Left ventricle myocardium superior (tissue), 1 donor: ENCODE measurements at regions not wholly inside any gene's neighbourhood (a gene's known extent, or its start where the extent isn't known, plus 50 kb on each side); places are given as distances from the start of the nearest gene placed in this dataset.
A peak's percentile ranks its signal among the peaks of the same experiment; 100 is the strongest.
"Not testable (repeated sequence)": the region's sequence is repeated elsewhere in the genome, so short reads cannot be mapped to it uniquely, and the experiment has no call there.

Source experiments
- ATAC-seq: fragments of 200-7000 bp; cut with Tn5 transposase; one replicate; pipeline ENCODE4 v1.9.1; 2020; ENCODE audit warnings: mild to moderate bottlenecking, moderate library complexity
- DNase-seq: peaks from one replicate; pipeline ENCODE4 v3.0.0-alpha.2; 2020
- intact Hi-C: fragments of 100-400 bp; cut with micrococcal nuclease; formaldehyde crosslinking; loops from one replicate; pipeline ENCODE4 v1.11.0; 2022
- donor health status: DM: no; HTN: yes; CAD: no; lungs with severe emphysema.

DNA sequence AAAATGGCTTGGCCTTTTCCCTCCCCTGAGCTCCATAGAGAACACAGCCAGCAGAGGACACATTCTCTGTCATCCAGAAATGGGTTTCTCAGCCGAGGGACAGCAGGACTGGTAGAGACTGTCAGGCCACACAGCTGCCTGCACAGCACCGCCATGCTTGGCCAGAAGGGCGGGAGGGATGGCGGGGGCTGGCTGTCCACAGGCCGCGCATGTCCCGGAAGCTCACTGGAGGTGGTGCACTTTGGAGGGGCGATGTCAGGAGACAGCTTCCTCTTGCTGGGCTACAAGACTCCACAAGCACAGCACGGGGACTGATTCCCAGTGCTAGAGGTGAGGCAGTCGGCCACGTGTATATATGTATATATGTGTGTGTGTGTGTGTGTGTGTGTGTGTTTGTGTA, 125.3 kb downstream of the GOLGA6L4 start:
- intact Hi-C loops, DNase-seq, ATAC-seq: not testable (repeated sequence)

DNA sequence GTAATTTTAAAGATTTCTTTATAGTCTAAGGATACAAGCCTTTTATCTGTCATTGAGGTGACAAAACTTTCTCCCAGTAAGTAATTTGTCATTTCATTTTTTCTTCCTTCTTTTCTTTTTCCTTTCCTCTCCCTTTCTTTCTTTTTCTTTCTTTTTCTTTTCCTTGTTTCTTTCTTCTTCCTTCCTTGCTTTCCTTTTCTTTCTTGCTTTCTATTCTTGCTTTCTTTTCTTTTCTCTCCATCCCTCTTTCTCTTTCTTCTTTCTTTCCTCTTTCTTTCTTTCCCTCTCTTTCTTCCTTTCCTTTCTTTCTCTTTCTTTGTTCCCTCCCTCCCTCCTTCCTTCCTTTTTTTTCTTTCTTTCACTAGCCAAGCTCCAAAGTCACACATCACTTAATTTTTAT, 148.8 kb downstream of the GOLGA6L4 start:
- ATAC-seq, intact Hi-C loops, DNase-seq: not testable (repeated sequence)

DNA sequence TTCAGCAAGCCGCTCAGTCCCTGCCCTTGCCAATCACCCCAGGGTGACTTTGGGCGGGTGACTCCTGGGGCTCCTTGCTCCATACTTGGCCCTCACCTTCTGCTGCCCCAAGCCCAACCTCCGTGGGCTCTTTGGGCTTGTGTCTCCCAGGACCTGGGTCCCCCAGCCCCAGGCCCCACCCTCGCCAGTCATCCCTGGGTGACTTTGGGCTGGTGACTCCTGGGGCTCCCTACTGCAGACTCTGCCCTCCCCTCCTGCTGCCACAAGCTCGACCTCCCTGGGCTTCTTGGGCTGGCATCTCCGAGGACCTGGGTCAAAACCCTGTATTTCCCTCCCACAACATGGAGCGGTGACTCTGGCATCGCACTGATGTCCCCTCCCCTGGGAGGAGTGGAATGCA, 151.5 kb downstream of the GOLGA6L4 start:
- peak; percentile 6 for DNase-seq
- intact Hi-C loops: no loop called here
- no peak for ATAC-seq

DNA sequence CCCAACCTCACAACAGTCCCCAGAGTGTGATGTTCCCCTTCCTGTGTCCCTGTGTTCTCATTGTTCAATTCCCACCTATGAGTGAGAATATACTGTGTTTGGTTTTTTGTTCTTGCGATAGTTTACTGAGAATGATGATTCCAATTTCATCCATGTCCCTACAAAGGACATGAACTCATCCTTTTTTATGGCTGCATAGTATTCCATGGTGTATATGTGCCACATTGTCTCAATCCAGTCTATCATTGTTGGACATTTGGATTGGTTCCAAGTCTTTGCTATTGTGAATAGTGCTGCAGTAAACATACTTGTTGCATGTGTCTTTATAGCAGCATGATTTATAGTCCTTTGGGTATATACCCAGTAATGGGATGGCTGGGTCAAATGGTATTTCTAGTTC, 152.6 kb downstream of the GOLGA6L4 start:
- DNase-seq, intact Hi-C loops, ATAC-seq: not testable (repeated sequence)

DNA sequence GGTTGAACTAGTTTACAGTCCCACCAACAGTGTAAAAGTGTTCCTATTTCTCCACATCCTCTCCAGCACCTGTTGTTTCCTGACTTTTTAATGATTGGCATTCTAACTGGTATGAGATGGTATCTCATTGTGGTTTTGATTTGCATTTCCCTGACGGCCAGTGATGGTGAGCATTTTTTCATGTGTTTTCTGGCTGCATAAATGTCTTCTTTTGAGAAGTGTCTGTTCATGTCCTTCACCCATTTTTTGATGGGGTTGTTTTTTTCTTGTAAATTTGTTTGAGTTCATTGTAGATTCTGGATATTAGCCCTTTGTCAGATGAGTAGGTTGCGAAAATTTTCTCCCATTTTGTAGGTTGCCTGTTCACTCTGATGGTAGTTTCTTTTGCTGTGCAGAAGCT, 153.1 kb downstream of the GOLGA6L4 start:
- intact Hi-C loops, DNase-seq, ATAC-seq: not testable (repeated sequence)

DNA sequence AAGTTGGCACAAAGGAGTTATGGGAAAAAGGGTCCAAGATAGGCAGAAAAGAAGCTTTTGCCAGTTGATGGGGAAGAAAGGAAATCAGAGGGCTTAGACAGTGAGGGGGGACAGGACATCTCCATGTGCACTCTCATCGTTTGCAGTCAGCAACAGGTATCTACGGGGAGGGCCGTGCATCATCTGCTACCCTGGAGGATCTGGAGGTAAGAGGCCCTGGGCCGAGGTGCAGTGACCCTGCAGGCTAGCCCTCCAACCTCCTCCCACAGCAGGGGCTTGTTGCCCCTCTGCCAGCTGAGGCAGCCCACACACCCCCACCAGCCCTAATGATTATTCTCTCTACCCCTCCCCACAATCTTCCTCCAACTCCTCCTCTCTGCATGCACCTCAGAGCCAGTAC, 154.8 kb downstream of the GOLGA6L4 start:
- DNase-seq, intact Hi-C loops, ATAC-seq: not testable (repeated sequence)

DNA sequence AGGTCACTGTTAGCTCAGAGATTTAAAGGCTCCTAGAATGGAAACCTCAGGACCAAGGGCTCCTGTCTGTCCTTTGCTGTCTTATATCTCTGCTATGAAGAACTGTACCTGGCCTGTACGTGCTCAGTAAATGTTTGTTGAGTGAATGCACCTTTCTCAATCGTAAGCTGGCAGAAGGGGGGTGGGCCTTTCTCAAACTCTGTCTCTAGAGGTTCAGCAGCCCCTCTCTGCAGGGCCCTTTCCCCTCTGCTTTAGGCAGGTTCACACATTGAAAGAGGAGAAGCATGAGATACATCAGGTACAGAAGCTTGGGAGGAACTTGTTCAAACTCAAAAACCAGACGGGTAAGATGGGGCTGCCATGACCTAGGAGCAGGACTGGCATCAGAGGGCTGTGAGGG, 155.6 kb downstream of the GOLGA6L4 start:
- intact Hi-C loops: no loop called here
- DNase-seq (no peak), ATAC-seq (no peak)

DNA sequence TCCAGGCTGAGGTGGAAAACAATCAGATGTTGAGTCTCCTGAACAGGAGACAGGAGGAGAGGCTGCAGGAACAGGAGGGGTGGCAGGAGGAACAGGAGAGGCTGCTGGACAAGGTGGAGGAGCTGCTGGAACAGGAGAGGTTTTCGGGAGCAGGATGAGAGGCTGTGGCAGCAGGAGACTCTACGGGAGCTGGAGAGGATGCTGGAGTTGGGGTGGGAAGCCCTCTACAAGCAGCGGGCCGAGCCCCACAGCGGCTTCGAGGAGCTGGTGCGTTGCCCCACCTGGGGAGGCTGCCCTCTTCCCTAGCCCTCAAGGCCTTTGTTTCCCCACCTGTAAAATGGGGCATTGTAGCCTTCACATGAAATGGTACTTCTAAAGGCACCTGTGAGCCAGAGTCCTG, 156.4 kb downstream of the GOLGA6L4 start:
- intact Hi-C loops, ATAC-seq: not testable (repeated sequence)
- peak; percentile 22 for DNase-seq

DNA sequence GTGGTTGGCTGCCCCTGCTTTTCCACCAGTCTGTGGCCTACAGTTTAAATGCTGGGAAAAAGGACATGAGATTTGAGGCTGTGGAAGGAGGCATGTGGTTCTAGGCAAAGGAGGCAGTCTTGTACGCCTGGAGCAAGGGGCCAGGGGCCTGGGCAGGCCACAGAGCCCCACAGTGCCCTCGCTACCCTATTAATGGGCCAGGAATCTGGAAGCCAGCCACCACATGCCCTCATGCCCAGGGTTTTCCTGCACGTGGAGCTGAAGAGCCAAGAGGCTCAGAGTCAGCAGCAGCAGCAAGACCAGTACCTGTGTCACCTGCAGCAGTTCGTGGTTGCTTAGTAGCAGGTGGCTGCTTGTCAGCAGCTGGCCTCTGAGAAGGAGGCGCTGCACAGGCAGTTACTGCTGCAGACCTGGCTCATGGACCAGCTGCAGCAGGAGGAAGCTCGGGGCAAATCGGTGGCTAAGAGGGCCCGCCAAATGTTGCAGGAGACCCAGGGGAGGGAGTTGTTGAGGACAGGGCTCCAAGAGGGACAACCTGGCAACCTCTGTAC, 157.9 kb downstream of the GOLGA6L4 start:
- DNase-seq (peak; percentile 19), ATAC-seq (peak; percentile 43)
- intact Hi-C loops: not testable (repeated sequence)

DNA sequence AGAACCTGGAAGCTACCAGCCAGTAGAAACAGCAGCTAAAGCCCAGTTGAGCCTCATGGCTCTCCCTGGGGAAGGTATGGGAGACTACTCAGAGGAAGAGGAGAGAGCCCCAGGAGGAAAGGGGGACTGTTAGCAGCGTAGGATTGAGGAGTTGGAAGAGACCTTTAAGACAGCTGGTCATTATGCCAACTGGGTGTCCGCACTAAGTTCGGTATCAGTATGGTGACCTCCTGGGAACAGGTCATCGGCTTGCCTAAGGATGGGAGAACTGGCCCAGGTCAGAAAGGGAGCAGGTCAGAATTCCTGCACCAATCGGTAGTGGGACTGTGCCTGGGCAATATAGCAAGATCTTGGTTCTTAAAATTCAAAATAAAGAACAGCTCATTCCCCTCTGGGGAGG, 158.4 kb downstream of the GOLGA6L4 start:
- ATAC-seq, DNase-seq: not testable (repeated sequence)

DNA sequence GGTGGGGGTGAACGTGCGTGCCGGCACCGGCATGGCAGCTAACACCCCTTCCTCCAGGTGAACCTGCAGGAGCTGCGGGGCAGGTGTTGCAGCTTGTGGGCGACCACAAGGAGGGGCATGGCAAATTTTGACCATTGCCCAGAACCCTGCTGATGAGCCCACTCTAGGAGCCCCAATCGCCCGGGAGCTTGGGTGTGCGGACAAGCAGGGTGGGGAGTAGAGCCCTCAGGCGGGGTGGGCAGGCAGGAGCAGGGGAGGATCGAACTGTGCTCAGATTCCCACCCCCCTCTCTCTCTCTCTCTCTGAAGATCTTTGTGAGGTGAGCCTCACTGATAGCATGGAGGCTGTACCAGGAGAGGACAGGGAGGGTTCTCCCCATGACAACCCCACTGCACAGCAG, 159.8 kb downstream of the GOLGA6L4 start:
- not testable (repeated sequence) for ATAC-seq
- DNase-seq: peak; percentile 5

More for the DNA sequence above, 158.4 kb downstream of the GOLGA6L4 start:
- intact Hi-C loops: not testable (repeated sequence)

DNA sequence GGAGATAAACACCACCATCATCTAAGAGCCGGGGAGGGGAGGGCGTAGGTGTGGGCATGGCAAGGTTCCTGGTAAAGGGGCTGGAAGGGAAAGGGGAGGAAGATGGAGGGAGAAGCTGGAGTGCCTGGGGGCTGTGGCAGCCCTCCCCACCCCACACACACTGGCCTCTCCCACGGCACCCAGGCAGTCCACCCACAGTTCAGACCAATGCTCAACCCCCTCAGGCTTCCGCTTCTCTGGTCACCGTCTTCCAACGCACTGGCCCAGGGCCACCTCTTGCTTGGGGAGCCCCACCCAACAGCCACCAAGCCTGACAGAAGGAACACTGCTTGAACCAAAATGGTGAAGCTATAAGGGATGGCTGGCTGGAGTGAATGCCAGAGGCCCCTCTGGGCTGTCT, 160.3 kb downstream of the GOLGA6L4 start:
- intact Hi-C loops, ATAC-seq: not testable (repeated sequence)
- peak; percentile 18 for DNase-seq

More for the DNA sequence above, 159.8 kb downstream of the GOLGA6L4 start:
- intact Hi-C loops: not testable (repeated sequence)

DNA sequence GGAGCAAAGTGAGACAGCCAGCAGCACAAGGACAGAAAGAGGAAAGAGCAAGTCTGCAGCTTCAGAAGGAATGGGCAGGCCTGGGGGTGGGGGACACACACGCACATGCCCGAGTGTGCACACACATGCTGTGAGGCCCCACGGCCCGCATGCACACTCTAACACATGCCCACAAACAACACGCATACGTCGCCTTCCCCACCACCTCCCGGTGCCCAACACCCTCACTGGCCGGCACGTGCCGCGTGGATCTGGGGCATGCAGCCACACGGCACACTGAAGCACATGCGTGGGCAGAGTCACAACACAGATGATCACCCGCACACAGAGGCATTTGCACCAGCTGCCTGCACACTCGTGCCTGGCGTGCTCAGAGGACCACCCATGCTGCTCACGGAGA, 161.5 kb downstream of the GOLGA6L4 start:
- DNase-seq: peak; percentile 14
- intact Hi-C loops, ATAC-seq: not testable (repeated sequence)

DNA sequence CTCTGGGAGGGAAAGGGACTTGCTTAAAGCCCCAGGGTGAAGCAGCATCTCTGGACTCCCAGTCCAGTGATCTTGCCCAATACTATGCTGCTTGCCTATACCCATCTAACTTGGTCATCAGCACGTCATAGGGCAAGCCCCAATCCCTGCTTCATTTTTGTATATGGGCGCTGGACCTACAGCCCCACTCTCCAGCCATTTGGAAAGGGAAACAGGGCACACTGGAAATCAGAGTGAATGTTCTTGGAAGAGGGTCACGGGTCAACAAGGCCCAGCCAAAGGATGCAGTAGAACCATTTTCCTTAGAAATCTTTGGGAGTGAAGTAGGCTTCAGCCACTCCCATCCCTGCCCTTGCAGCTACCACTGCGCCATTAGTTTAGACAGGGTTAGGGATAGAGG, 162.5 kb downstream of the GOLGA6L4 start:
- DNase-seq: peak; percentile 3
- intact Hi-C loops, ATAC-seq: not testable (repeated sequence)

DNA sequence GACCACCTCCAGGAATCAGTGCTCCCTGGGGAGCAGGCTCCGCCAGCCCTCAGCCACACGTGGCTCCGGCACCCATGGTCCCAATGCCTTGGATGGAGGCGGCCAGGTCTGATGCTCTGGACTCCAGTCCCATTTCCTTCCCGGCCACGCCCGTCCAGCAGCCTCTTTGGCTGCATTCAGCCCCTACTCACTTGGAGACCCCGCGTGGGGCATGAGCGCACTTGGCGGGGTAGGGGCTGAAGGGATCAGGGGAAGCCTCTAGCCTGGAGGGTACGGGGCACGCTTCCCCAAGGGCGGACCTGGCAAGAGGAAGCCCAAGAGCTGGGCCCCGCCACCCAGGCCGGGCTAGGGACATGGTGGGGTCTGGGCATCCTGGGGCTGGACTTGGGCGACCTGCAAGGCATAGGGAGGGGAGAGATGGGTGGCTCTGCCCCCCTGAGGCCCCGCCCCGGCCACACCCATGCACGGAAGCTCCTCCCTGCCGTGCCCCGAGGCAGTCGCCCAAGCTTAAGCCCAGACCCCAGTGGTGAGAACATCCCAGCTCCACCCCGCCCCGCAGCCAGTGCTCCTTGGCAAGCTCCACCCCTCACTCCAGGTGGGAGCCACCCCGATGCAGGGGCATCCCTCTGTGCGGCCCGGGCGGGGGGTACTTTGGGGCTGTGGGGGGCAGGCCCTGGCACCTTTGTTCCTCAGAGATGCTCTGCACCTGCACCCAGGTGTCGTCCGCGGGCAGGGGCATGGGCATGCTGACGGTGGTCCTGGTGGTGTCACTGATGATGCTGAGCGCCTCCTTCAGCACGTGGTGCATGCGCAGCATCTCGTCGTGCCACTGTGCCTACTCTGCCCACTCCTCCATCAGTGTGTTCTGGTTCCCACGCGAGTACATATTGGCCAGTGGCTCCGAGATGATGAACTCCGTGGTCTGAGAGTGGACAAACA, 163.5 kb downstream of the GOLGA6L4 start:
- DNase-seq (peak; percentile 27), ATAC-seq (no peak)
- intact Hi-C loops: no loop called here

DNA sequence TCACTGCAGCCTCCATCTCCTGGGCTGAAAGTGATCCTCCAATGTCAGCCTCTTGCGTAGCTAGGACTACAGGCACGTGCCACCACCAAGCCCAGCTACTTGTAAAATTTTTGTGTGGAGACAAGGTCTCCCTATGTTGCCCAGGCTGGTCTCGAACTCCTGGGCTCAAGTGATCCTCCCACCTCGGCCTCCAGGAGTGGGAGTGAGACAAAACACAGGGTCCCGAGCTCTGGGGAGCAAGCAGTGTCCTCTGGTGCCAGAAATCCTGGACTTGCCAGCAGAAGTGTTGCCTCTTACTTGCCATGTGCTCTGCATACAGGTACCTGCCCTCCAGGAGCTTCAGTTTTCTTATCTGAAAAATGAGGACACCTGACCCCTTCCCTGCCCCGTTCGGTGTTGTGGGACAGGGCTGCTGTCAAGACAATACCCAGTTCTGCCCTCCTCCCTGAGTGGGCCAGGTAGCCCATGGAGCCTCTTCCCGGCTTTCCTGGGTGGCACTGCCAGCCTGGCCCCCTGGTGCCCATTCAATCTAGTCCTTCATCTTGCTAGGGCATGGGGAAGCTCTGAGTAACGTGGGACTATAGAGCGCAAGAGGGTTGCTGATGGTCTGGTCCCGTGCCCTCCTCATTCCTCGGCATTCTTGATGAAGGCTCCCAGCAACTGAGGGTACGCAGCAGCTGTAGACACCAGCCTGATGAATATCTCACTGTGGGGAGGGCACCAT, 164.6 kb downstream of the GOLGA6L4 start:
- no peak for ATAC-seq
- intact Hi-C loops: no loop called here
- DNase-seq: no peak

DNA sequence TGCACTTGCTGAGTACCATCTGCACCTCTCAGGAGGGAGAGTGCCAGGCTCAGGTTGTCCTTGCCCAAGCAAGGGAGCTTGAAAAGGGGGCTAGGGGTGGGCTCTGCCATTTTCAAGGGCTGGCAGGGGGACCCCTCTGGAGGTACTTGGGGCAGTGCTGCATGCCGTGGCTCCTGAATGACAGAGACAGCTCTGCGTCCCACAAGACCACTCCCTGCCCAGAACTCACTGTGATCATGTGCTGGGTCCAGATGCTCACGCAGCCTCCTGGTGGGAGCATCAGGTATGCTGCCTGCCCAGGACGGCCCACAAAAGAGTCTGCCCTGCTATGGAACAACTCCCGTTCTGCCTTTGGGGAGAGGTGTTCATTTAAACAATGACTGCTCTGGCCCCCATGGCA, 165.2 kb downstream of the GOLGA6L4 start:
- DNase-seq: peak; percentile 7
- no peak for ATAC-seq
- intact Hi-C loops: no loop called here

DNA sequence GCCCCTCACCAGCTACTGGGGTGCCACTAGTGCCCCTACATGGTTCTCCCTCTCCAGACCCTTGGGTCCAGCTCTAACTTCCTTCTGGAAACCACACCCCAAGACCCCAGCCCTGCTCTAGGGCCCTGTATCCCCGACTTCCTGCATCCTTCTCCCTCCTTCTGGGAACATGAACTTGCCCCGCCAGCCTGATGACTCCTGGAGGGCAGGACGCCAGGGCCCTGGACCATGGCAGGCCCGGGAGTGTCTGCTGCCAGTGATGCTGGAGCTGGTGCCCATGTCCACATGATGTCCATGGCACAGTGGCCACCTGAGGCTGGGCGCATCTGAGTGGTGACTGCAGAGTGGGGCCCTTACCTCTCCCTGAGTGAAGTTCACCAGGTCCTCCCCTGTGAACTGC, 165.9 kb downstream of the GOLGA6L4 start:
- ATAC-seq, intact Hi-C loops: not testable (repeated sequence)
- DNase-seq: peak; percentile 18
